ENCODE measurements at regions not wholly inside any gene's neighbourhood (a gene's known extent, or its start where the extent isn't known, plus 50 kb on each side); places are given as distances from the start of the nearest gene placed in this dataset.

DNA sequence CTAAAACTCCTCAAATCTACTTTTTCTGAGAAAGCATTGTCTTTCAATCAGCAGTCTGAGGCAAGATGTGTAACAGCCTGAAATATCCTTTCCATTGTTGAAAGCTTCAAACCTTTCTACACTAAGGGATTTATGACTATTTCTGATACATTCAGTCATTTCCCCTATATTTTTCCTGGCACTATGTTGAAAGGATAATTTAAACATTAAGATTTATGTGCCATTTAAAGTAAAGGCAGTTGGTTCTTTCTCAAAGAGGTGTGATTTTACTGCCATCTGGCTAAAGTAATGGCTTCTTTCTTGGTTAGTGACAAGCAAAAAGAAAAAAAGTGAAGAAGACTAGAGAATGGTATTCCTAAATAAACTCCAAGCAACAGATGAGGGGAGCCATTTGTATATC lies 249.6 kb upstream of the COL8A1 start:
- no peaks in the 10 kb centered on the region for H3K9me3 ChIP-seq
- Mint-ChIP-seq H3K9me3 (ENCODE audit: unreplicated experiment) (no peaks in the 10 kb centered on the region), H3K4me3 (ENCODE audit: unreplicated experiment) (no peak overlapping the region), H3K27ac (ENCODE audit: unreplicated experiment) (no peak overlapping the region), H3K27me3 (ENCODE audit: insufficient read depth, unreplicated experiment) (no peaks in the 10 kb centered on the region), H3K36me3 (ENCODE audit: insufficient read depth, unreplicated experiment) (no peaks in the 10 kb centered on the region), H3K4me1 (ENCODE audit: low read depth, unreplicated experiment) (no peaks in the 10 kb centered on the region)
- POLR2A ChIA-PET: no interaction called here
- H3K4me1 ChIP-seq: no peaks in the 10 kb centered on the region
- no peaks in the 10 kb centered on the region for H3K36me3 ChIP-seq (ENCODE audit: control insufficient read depth, insufficient read depth, low read length)
- no peak overlapping the region for H3K4me3 ChIP-seq (ENCODE audit: low read depth, low read length)
- BruUV-seq (replicated peaks): no TSS peak
- no peak for DNase-seq
- TF ChIP-seq, protein P1, sequence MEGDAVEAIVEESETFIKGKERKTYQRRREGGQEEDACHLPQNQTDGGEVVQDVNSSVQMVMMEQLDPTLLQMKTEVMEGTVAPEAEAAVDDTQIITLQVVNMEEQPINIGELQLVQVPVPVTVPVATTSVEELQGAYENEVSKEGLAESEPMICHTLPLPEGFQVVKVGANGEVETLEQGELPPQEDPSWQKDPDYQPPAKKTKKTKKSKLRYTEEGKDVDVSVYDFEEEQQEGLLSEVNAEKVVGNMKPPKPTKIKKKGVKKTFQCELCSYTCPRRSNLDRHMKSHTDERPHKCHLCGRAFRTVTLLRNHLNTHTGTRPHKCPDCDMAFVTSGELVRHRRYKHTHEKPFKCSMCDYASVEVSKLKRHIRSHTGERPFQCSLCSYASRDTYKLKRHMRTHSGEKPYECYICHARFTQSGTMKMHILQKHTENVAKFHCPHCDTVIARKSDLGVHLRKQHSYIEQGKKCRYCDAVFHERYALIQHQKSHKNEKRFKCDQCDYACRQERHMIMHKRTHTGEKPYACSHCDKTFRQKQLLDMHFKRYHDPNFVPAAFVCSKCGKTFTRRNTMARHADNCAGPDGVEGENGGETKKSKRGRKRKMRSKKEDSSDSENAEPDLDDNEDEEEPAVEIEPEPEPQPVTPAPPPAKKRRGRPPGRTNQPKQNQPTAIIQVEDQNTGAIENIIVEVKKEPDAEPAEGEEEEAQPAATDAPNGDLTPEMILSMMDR (IDR thresholded peaks at IDR 0.05; ENCODE audit: insufficient read depth in 1 of 2, low read depth in 1 of 2, low read length in 1 of 2, severe bottlenecking in 1 of 2, unreplicated experiment in 1 of 2): no peak
- H3K27me3 ChIP-seq (replicated peaks; ENCODE audit: control insufficient read depth, insufficient read depth, low read length): no peaks in the 10 kb centered on the region
- intact Hi-C loops (cut with micrococcal nuclease; ENCODE audit: unreplicated experiment): no loop called here
- CTCF ChIA-PET: no interaction called here

DNA sequence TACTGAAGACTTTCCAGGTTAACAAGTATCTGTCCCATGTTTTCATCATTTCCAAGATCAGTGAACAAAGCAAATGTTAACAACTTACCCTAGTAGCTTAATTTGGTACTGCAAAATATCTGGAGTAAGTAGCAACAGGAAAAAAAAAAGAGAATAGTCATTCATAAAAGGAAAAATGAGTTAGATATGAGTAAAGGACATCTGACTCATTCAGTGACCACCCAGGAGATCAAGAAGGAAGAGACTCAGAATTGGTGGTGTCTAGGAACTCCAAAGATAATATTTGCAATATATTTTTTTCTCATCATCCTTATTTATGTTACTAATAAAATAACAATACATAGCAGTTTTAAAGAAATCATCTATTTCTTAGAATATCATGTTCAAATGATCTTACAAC lies 253.8 kb upstream of the COL8A1 start:
- Mint-ChIP-seq H3K36me3 (ENCODE audit: insufficient read depth, unreplicated experiment) (no peaks in the 10 kb centered on the region), H3K27ac (ENCODE audit: unreplicated experiment) (no peak overlapping the region), H3K9me3 (ENCODE audit: unreplicated experiment) (no peaks in the 10 kb centered on the region), H3K27me3 (ENCODE audit: insufficient read depth, unreplicated experiment) (no peaks in the 10 kb centered on the region), H3K4me1 (ENCODE audit: low read depth, unreplicated experiment) (no peaks in the 10 kb centered on the region), H3K4me3 (ENCODE audit: unreplicated experiment) (no peak overlapping the region)
- no peak for DNase-seq
- no peaks in the 10 kb centered on the region for H3K36me3 ChIP-seq (ENCODE audit: control insufficient read depth, insufficient read depth, low read length)
- no peaks in the 10 kb centered on the region for H3K4me1 ChIP-seq
- H3K27me3 ChIP-seq (replicated peaks; ENCODE audit: control insufficient read depth, insufficient read depth, low read length): no peaks in the 10 kb centered on the region
- POLR2A ChIA-PET: no interaction called here
- H3K4me3 ChIP-seq (ENCODE audit: low read depth, low read length): no peak overlapping the region
- H3K9me3 ChIP-seq: no peaks in the 10 kb centered on the region
- TF ChIP-seq, protein P1 (IDR thresholded peaks at IDR 0.05; ENCODE audit: insufficient read depth in 1 of 2, low read depth in 1 of 2, low read length in 1 of 2, severe bottlenecking in 1 of 2, unreplicated experiment in 1 of 2): no peak
- CTCF ChIA-PET: no interaction called here
- BruUV-seq (replicated peaks): no TSS peak
- intact Hi-C loops (cut with micrococcal nuclease; ENCODE audit: unreplicated experiment): no loop called here

DNA sequence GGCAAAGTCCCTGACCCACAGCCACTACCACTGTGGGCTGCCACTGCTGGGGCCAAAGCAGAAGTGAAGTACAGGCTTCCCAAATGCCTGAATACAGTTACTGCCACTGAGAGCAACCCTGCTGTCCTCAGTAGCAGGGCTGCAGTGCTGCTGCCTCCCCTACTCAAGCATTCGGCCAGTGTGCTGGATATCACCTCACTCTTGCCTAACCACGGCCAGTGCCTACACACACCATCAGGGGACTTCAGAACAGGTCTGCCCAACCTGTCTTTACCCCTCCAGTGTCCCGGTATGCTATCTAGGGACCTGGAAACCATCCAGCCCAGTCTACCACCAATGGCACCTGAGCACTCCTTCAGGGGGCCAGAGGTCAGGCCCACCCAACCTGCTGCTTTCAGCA lies 261.5 kb upstream of the COL8A1 start:
- no TSS peak for BruUV-seq (replicated peaks)
- Histone ChIP-seq H3K9me3 (no peaks in the 10 kb centered on the region), H3K4me3 (ENCODE audit: low read depth, low read length) (no peak overlapping the region), H3K27me3 (replicated peaks; ENCODE audit: control insufficient read depth, insufficient read depth, low read length) (no peaks in the 10 kb centered on the region), H3K4me1 (0 out of 2 replicates have a peak, but pooled peaks cover 3% of the 10 kb centered on the region), H3K36me3 (ENCODE audit: control insufficient read depth, insufficient read depth, low read length) (no peaks in the 10 kb centered on the region)
- intact Hi-C loops (cut with micrococcal nuclease; ENCODE audit: unreplicated experiment): no loop called here
- Mint-ChIP-seq H3K4me1 (ENCODE audit: low read depth, unreplicated experiment) (no peaks in the 10 kb centered on the region), H3K27ac (ENCODE audit: unreplicated experiment) (no peak overlapping the region), H3K4me3 (ENCODE audit: unreplicated experiment) (no peak overlapping the region), H3K27me3 (ENCODE audit: insufficient read depth, unreplicated experiment) (peaks cover 3% of the 10 kb centered on the region), H3K36me3 (ENCODE audit: insufficient read depth, unreplicated experiment) (no peaks in the 10 kb centered on the region), H3K9me3 (ENCODE audit: unreplicated experiment) (no peaks in the 10 kb centered on the region)
- CTCF ChIA-PET: no interaction called here
- no peak for DNase-seq
- TF ChIP-seq, protein P1 (IDR thresholded peaks at IDR 0.05; ENCODE audit: insufficient read depth in 1 of 2, low read depth in 1 of 2, low read length in 1 of 2, severe bottlenecking in 1 of 2, unreplicated experiment in 1 of 2): no peak
- POLR2A ChIA-PET: no interaction called here

Measured in Caco-2 (cell line).